Loucy (cell line): ENCODE measurements at regions not wholly inside any gene's neighbourhood (a gene's known extent, or its start where the extent isn't known, plus 50 kb on each side); places are given as distances from the start of the nearest gene placed in this dataset.

Experiments used
- CTCF ChIP-seq: fragments of 200-600 bp; sonication (generic); conservative IDR thresholded peaks from 2 replicates; pipeline ENCODE4 v1.5.1; 2014; ENCODE audit warnings: mild to moderate bottlenecking, antibody characterized with exemption, low read length
- EZH2phosphoT487 ChIP-seq: fragments of 200-600 bp; IDR thresholded peaks from 2 replicates; pipeline ENCODE4 v1.6.1; 2018; ENCODE audit warnings: antibody characterized with exemption, mild to moderate bottlenecking, moderate library complexity, borderline replicate concordance

DNA sequence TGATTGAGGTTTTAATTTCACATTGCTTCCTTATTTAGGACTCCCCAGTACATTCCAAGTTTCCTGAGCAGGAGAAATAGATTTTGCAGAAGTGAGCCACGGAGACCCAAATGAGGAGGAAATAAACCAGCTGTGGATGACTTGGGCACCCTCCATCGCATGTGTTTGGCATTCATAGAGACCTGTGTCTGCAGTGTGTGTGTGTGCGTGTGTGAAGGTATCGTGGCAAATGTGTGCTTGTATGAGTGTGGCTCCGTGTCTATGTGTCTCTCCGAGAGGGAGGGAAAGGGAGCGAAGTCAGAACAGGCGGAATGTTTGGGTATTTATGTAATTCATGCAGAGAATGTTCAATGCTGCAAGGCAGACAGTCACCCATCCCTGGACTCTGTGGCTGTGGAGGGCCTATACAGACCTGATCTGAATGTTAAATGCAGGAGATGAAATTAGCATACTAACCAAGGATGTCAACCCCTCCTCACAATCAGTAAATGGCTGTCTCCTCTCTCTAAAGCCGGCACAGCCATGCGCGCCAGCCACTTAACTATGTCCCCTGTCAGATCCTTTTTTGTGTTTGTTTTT lies 186.0 kb upstream of the ZFHX3 start:
- TF ChIP-seq CTCF = no peak
- TF ChIP-seq EZH2phosphoT487 = no peak
